Cardiac muscle cell (in vitro differentiated cells and primary cell): ENCODE measurements at regions not wholly inside any gene's neighbourhood (a gene's known extent, or its start where the extent isn't known, plus 50 kb on each side); places are given as distances from the start of the nearest gene placed in this dataset.
"Not testable (repeated sequence)": the region's sequence is repeated elsewhere in the genome, so short reads cannot be mapped to it uniquely, and the experiment has no call there.

Source experiments
- DNase-seq, 2 donors: peaks; one replicate each; pipeline versions ENCODE4 v3.0.0 to v3.0.0-alpha.2; 2010 to 2017; ENCODE audit warnings: low read depth in 1 of 2, low spot score in 1 of 2
- H3K27ac ChIP-seq: fragments of 200-600 bp; sonication (generic); 2 replicates; pipeline ENCODE4 v1.5.1; 2016
- H3K27me3 ChIP-seq: fragments of 200-600 bp; sonication (generic); 2 replicates; pipeline ENCODE4 v1.6.0; 2016; ENCODE audit warnings: control low read depth
- H3K36me3 ChIP-seq: fragments of 200-600 bp; sonication (generic); 2 replicates; pipeline ENCODE4 v1.5.1; 2016; ENCODE audit warnings: control low read depth
- H3K4me1 ChIP-seq: fragments of 200-600 bp; sonication (generic); 2 replicates; pipeline ENCODE4 v1.8.1; 2017; ENCODE audit warnings: low read depth, mild to moderate bottlenecking, mixed run types
- H3K4me3 ChIP-seq: fragments of 200-600 bp; sonication (generic); 2 replicates; pipeline ENCODE4 v1.5.1; 2016; ENCODE audit warnings: mild to moderate bottlenecking
- H3K9me3 ChIP-seq: fragments of 200-600 bp; sonication (generic); 2 replicates; pipeline ENCODE4 v1.5.1; 2017; ENCODE audit warnings: low read depth, mild to moderate bottlenecking, control low read depth

- not testable (repeated sequence) for H3K36me3 ChIP-seq, H3K27me3 ChIP-seq, H3K4me3 ChIP-seq, H3K27ac ChIP-seq, H3K9me3 ChIP-seq, H3K4me1 ChIP-seq, DNase-seq
Measured at GRCh38 chr1:120465900-120466299, 51.1 kb downstream of the NBPF8 start.

GRCh38 chr1:120477663-120478062, 62.8 kb downstream of the NBPF8 start:
- H3K4me1 ChIP-seq, DNase-seq, H3K36me3 ChIP-seq, H3K9me3 ChIP-seq, H3K4me3 ChIP-seq, H3K27me3 ChIP-seq, H3K27ac ChIP-seq: not testable (repeated sequence)

- H3K4me1 ChIP-seq, H3K4me3 ChIP-seq, H3K27me3 ChIP-seq, H3K9me3 ChIP-seq, H3K36me3 ChIP-seq, H3K27ac ChIP-seq: not testable (repeated sequence)
- peak in 1 of 2 donors; percentile 2 for DNase-seq
Measured at GRCh38 chr1:120478400-120478799, 63.6 kb downstream of the NBPF8 start.

GRCh38 chr1:120487542-120487941, 72.7 kb downstream of the NBPF8 start:
- not testable (repeated sequence) for DNase-seq, H3K36me3 ChIP-seq, H3K4me3 ChIP-seq, H3K9me3 ChIP-seq, H3K27me3 ChIP-seq, H3K4me1 ChIP-seq, H3K27ac ChIP-seq

GRCh38 chr1:120489217-120489616, 74.4 kb downstream of the NBPF8 start:
- H3K4me3 ChIP-seq, H3K36me3 ChIP-seq, H3K9me3 ChIP-seq, H3K27ac ChIP-seq, DNase-seq, H3K27me3 ChIP-seq, H3K4me1 ChIP-seq: not testable (repeated sequence)

- DNase-seq, H3K36me3 ChIP-seq, H3K27me3 ChIP-seq, H3K9me3 ChIP-seq, H3K27ac ChIP-seq, H3K4me3 ChIP-seq, H3K4me1 ChIP-seq: not testable (repeated sequence)
Measured at GRCh38 chr1:120497145-120497544, 82.3 kb downstream of the NBPF8 start.

GRCh38 chr1:120503284-120503683, 88.4 kb downstream of the NBPF8 start:
- H3K4me3 ChIP-seq, H3K9me3 ChIP-seq, H3K4me1 ChIP-seq, H3K27me3 ChIP-seq, H3K27ac ChIP-seq, H3K36me3 ChIP-seq, DNase-seq: not testable (repeated sequence)

GRCh38 chr1:120506352-120506751, 91.5 kb downstream of the NBPF8 start:
- not testable (repeated sequence) for H3K36me3 ChIP-seq, H3K4me3 ChIP-seq, H3K4me1 ChIP-seq, H3K27ac ChIP-seq, H3K9me3 ChIP-seq, H3K27me3 ChIP-seq, DNase-seq

- H3K27me3 ChIP-seq, H3K36me3 ChIP-seq, H3K4me1 ChIP-seq, H3K9me3 ChIP-seq, H3K27ac ChIP-seq, H3K4me3 ChIP-seq, DNase-seq: not testable (repeated sequence)
Measured at GRCh38 chr1:120508351-120508750, 93.5 kb downstream of the NBPF8 start.

GRCh38 chr1:120509258-120509657, 94.4 kb downstream of the NBPF8 start:
- H3K9me3 ChIP-seq, DNase-seq: not testable (repeated sequence)

GRCh38 chr1:120513099-120513498, 98.3 kb downstream of the NBPF8 start:
- H3K27ac ChIP-seq, result not testable (repeated sequence)

More at GRCh38 chr1:120509258-120509657, 94.4 kb downstream of the NBPF8 start:
- not testable (repeated sequence) for H3K36me3 ChIP-seq, H3K27ac ChIP-seq, H3K4me1 ChIP-seq, H3K27me3 ChIP-seq, H3K4me3 ChIP-seq

GRCh38 chr1:120513531-120513930, 98.7 kb downstream of the NBPF8 start:
- H3K27me3 ChIP-seq, H3K4me3 ChIP-seq, DNase-seq, H3K9me3 ChIP-seq, H3K27ac ChIP-seq, H3K4me1 ChIP-seq, H3K36me3 ChIP-seq: not testable (repeated sequence)

More at GRCh38 chr1:120513099-120513498, 98.3 kb downstream of the NBPF8 start:
- H3K4me1 ChIP-seq, H3K27me3 ChIP-seq, H3K36me3 ChIP-seq, DNase-seq, H3K4me3 ChIP-seq, H3K9me3 ChIP-seq: not testable (repeated sequence)

- not testable (repeated sequence) for H3K4me1 ChIP-seq, H3K4me3 ChIP-seq, H3K9me3 ChIP-seq, DNase-seq, H3K36me3 ChIP-seq, H3K27ac ChIP-seq, H3K27me3 ChIP-seq
Measured at GRCh38 chr1:120519196-120519595, 104.4 kb downstream of the NBPF8 start.

- not testable (repeated sequence) for H3K9me3 ChIP-seq, H3K4me1 ChIP-seq, H3K36me3 ChIP-seq, DNase-seq, H3K4me3 ChIP-seq, H3K27ac ChIP-seq, H3K27me3 ChIP-seq
Measured at GRCh38 chr1:120524416-120524815, 109.6 kb downstream of the NBPF8 start.

GRCh38 chr1:120525386-120525785, 110.6 kb downstream of the NBPF8 start:
- not testable (repeated sequence) for DNase-seq, H3K9me3 ChIP-seq, H3K27ac ChIP-seq, H3K4me3 ChIP-seq, H3K27me3 ChIP-seq, H3K4me1 ChIP-seq, H3K36me3 ChIP-seq
